OCI-LY7 (cell line): ENCODE measurements at regions not wholly inside any gene's neighbourhood (a gene's known extent, or its start where the extent isn't known, plus 50 kb on each side); places are given as distances from the start of the nearest gene placed in this dataset.

Experiments used
- CTCF ChIP-seq: fragments of 200-600 bp; sonication (generic); conservative IDR thresholded peaks from 2 replicates; pipeline ENCODE4 v1.5.1; 2014; ENCODE audit warnings: mild to moderate bottlenecking, antibody characterized with exemption, low read length, moderate library complexity, mixed read lengths
- EZH2phosphoT487 ChIP-seq: fragments of 200-600 bp; sonication (generic); IDR thresholded peaks from 2 replicates; pipeline ENCODE4 v1.6.1; 2018; ENCODE audit warnings: low read depth, borderline replicate concordance, mild to moderate bottlenecking, mixed run types, antibody characterized with exemption, low read length, moderate library complexity, mixed read lengths

GRCh38 chrX:42077675-42078074, 154.3 kb upstream of the CASK start:
- TF ChIP-seq CTCF (no peak), EZH2phosphoT487 (no peak)
